ENCODE measurements at regions not wholly inside any gene's neighbourhood (a gene's known extent, or its start where the extent isn't known, plus 50 kb on each side); places are given as distances from the start of the nearest gene placed in this dataset.
A peak's percentile ranks its signal among the peaks of the same experiment; 100 is the strongest.

DNA sequence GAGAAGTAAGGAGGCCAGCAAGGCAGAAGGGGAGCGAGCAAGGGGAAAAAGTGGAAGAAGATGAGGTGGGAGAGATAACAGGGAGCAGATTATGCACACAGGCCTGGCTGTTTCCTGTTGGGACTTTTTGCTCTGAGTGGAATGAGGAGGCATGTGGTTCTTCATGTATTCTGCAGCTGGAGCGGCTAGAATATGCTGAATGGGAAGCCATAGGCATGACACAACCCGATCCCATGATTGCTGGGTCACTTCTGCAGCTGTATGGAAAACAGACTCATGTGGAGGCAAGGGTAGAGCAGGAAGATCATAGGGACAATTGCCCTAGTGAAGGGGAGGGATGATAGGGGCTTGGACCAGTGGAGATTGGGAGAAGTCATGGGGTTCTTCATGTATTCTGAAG, 206.0 kb upstream of the SUCLG2 start:
- no peak for DNase-seq
- no peak for ATAC-seq
- intact Hi-C loops (cut with micrococcal nuclease) = no loop called here

DNA sequence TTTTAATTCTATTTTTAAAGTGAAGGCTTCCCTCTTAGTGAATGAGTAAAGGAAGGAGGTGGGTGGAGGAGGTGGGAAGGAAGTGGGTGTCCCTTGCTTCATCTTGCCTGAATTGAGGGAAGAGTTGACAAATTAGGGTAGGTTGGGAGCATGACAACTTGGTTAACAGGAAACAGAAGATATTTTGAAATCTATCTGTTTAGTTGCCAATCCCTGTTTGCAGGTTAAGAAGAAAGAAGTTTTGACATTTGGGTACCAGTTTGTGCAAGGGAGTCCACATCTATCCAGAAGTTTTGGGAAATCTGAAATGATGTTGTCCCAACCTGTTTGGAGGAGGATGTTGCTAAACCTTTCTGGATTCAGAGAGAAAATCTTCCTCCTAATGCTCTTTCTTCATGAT, 204.1 kb upstream of the SUCLG2 start:
- DNase-seq (no peak), ATAC-seq (no peak)
- intact Hi-C loops (cut with micrococcal nuclease) = no loop called here

DNA sequence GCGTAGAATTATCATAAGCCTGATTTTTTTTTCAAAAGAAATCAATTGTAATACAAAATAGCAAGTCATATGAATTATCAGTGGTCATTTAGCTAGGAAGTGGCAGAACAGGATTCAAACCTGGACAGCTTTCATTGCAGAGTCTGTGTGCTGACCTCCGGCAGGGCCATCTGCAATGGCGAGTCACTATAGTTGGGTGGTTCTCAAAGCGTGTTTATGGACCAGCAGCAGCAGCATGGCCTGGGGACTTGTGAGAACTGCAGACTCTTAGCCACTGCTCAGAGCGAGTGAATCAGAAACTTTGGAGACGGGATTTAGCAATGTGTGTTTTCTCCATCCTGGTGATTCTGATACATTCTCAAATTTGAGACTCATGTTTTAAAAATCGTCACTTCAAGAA, 202.3 kb upstream of the SUCLG2 start:
- intact Hi-C loops (cut with micrococcal nuclease) = no loop called here
- ATAC-seq (no peak), DNase-seq (no peak)

DNA sequence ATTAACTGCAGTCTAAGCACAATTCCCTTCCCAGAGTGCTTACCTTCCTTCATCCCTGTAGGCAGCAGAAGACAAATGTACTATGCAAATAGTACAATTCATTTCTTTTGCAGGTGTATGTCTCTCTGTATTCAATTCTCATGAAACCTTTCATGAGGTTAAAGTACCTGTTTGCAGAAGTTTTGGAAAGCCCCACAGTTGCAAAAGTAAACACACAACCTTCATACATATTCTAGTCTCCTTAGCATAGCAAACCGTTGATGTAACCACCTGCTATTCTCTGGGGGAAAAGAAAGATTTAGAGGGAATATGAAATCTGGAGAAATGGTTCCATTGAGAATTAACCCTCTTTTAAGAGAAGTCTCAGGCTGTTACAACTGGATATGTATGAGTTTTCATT, 200.3 kb upstream of the SUCLG2 start:
- intact Hi-C loops (cut with micrococcal nuclease) = no loop called here
- no peak for DNase-seq
- no peak for ATAC-seq

DNA sequence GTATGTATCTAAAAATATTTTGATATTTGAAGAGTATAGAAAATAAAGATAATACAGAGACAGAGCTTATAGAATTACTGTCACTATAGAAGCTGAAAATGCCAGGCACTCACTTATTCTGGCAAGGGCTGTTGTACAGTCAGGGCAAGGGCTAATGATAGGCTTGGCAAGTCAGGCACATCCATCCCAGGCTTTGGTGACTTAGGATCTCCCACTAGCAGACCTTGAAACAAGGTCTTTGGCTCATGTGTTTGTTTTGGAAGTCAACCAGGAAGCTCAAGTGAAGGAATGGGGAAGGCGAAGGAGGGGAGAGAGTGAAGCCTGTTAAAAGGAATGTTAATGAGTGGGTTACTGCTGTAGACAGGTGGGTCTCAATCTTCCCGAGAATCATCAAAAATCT, 199.1 kb upstream of the SUCLG2 start:
- ATAC-seq = no peak
- intact Hi-C loops (cut with micrococcal nuclease) = no loop called here
- DNase-seq = no peak

DNA sequence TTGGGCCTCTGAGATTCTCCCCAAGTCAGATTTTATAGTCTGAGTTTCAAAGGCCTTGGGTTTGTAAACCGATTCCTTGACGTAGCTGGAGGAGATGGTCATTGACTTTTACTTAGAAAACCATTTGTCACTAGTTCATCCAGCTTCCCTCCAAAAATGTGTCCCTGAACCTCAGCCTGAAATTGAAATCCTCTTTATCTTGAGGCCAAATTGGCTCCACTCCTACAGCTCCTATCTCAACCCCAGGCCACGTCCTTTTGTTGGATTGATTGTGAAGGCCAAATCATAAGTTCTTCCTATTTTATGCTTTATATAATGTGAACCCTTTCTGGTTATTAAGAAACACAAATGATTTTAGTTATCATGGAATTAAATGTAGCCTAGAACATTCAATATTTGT, 193.9 kb upstream of the SUCLG2 start:
- no peak for DNase-seq
- ATAC-seq = no peak
- intact Hi-C loops (cut with micrococcal nuclease) = no loop called here

DNA sequence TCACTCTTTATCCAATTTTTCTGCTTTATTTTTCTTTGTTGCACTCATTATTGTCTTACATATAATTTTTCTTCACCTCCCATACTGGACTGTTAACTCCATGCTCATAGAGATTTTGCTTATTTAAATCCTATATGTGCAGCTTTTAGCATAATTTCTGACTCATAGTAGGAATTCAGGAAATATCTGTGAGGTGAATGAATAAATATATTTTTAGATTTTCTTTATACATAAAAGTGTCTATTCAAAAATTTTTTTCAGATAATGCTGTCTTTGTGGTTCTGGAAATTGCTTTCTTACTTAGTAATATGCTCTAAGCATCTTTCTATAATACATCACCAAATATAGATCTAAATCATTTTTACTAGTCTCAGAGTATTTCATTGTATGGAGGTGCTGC, 191.8 kb upstream of the SUCLG2 start:
- no peak for DNase-seq
- intact Hi-C loops (cut with micrococcal nuclease) = no loop called here
- no peak for ATAC-seq

DNA sequence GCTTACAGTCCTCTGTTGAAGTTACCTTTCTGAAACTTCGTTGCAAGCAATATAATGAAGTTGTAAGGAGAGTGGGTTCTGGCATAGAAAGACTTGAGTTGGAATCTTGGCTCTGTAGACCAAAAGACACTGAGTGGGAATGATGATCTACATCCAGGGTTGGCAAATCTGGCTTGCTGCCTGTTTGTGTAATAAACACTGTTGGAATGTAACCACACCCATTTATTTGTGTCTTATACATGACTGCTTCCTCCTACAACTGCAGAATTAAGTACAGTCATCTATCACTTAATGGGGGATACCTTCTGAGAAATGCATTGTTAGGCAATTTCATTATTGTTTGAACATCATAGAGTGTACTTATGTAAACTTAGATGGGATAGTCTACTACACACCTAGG, 178.4 kb upstream of the SUCLG2 start:
- intact Hi-C loops (cut with micrococcal nuclease) = no loop called here
- no peak for ATAC-seq
- no peak for DNase-seq

DNA sequence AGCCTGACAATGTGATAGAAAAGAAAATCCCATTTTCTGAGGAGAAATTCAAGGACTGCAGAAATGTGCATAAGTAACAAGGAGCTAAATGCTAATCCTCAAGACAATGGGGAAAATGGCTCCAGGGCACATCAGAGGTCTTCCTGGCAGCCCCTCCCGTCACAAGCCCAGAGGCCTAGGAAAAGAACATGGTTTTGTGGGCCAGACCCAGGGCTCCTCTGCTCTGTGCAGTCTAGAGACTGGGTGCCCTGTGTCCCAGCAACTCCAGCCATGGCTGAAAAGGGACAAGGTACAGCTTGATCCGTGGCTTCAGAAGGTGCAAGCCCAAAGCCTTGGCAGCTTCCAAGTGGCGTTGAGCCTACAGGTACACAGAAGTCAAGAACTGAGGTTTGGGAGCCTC, 176.8 kb upstream of the SUCLG2 start:
- intact Hi-C loops (cut with micrococcal nuclease) = no loop called here
- DNase-seq = no peak
- ATAC-seq = no peak

DNA sequence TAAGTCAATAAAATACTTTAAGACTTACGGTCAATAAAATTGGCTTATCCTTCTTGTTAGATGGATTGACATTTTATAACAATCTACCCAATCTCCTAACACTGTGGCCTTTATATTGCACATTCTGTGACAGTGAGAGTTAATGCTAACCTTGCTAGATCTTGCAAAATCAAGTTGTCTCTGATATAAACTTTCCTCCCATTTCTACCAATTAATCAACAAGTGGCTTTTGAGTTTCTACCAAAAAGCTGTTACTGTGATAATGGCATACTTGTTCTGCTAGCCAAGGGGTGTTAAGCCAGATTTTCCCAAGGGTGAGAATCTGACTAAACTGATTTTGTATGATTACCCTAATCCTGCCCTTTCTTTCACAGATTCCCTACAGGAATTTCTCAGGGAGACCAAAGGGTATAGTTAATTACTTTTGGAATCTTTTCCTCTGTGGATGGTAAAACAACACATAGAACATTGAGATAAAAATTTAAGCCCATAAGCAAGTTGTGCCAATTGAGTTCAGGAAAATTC, 174.1 kb upstream of the SUCLG2 start:
- intact Hi-C loops (cut with micrococcal nuclease) = no loop called here
- DNase-seq (no peak), ATAC-seq (no peak)

DNA sequence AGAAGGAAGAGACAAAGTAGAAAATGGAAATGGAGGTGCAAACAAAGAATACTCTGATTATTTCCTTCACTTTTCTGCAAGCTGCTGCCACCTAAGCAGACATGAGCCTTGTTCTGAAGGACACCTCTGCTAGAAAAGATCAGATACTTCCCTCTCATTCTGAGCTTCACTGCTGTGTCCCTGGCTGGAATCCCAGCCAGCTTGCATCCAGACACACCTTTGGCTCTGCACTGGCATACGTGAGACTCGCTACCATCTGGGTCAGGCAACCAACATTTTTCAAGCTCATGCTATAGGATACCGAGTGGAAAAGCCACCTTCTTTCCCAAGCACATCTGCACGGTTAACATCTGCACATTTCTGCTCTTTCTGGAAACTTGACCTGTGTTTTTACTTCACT, 166.7 kb upstream of the SUCLG2 start:
- intact Hi-C loops (cut with micrococcal nuclease) = no loop called here
- DNase-seq (no peak), ATAC-seq (no peak)

DNA sequence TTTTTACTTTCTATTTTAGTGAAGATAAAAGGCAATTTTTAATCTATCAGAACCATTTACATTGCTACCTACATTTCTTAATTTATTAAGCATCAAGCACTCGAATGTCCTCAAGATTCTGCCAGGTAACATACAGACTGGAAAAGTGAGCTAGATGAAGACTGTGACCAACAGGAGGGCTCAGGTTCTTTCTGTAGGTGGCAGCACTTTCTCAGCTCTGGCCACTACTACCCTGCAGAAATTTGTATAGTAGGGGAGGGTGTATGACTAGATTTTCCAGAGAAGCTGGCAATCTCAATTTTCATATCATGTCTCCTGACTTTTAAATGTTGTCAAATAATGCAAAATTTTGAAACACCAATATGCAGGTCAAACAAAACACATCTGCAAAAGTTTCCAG, 165.0 kb upstream of the SUCLG2 start:
- no peak for DNase-seq
- intact Hi-C loops (cut with micrococcal nuclease) = no loop called here
- ATAC-seq = no peak

DNA sequence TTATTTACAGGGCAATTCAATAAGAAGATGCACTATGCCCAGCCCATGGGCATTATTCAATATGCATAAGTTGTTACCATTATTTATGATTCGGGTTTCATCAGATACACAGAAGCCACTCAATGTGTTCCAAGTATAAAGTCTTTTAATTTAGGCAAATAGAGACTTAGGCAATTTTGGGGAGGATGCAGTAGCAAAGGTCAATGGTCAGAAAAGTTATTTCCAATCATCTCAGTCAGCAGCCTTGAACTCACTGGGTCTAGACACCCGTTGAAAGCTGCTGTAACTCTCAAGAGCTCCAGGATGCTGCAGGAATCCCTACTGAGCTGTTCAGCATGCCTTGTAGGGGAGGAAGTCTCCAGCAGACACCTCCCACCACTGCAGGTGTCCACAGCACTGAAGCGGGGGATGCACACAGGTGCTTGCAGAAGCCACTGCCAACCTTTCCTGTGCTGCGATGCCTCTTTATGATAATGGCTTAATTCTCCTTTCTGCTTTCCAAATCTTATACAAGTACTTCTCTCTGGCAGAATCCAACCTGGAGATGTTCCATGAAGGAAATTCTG, 155.0 kb upstream of the SUCLG2 start:
- intact Hi-C loops (cut with micrococcal nuclease) = no loop called here
- DNase-seq = no peak
- ATAC-seq = no peak

DNA sequence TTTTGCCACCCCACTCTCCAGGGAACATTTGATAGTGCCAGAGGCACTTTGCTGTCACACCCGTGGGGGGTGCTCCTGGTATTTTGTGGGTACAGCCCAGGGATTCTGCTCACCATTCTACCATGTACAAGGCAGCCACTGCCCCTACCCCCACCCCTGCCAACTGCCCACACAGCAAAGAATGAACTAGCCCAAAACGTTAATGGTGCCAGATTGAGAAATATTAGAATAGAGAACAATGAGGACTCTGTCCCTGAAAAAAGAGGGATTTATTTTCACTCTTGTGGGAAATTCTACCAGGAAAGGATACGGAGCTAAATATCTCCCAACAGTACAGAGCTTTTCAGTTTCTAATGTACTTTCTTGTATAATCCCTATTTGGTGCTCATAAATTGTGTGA, 154.5 kb upstream of the SUCLG2 start:
- intact Hi-C loops (cut with micrococcal nuclease) = no loop called here
- DNase-seq = no peak
- ATAC-seq = no peak

DNA sequence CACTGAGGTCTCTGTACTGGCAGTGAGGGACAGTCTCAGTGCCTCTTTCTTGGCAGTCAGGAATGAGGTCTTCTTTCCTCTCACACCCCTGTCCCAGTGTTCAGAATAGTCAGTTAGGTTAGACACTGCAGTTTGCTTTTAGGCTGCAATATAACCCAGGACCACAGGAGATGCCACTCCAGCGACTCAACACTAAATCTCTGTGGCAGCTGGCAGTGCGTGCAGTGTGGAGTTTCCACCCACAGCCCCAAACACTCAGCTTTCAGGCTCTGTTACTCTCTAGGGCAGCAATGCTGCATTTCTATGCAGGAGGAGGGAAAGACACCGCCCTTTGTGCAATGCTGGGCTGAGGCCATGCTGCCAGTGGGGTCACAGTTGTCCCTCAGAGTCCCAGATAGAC, 150.2 kb upstream of the SUCLG2 start:
- DNase-seq (no peak), ATAC-seq (no peak)
- intact Hi-C loops (cut with micrococcal nuclease) = no loop called here

DNA sequence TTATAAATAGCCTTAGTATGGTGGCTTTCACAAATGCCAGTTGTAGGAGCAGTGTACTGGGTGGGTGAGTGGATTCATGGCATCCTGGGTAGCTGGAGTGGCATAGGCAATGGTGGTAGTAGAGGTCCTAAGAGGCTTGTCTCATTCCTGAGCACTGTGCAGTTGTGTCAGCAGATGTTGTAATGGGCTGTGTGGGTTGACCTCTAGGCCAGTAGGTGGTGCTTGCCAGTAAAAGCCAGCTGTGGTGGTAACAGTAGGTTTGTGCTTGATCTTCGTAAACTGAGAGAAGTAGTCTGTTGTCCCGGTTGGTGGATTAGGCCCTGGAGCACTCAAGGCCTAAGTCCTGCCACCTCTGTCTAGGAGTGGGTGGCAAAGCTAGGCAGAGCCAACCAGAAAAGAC, 149.7 kb upstream of the SUCLG2 start:
- DNase-seq = no peak
- intact Hi-C loops (cut with micrococcal nuclease) = no loop called here

DNA sequence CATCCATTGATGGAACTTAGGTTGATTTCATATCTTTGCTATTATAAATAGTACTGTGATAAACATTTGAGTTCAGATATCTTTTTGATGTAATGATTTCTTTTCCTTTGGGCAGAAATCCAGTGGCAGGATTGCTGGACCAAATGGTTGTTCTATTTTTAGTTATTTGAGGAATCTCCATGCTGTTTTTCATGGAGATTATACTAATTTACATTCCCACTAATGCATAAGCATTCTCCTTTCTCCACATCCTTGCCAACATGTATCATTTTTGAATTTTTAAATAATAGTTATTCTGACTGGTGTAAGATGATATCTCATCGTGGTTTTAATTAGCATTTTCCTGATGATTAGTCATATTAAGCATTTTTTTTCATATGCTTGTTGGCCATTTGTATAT, 144.0 kb upstream of the SUCLG2 start:
- intact Hi-C loops (cut with micrococcal nuclease) = no loop called here
- DNase-seq (no peak), ATAC-seq (no peak)

More for the DNA sequence above, 149.7 kb upstream of the SUCLG2 start:
- no peak for ATAC-seq

DNA sequence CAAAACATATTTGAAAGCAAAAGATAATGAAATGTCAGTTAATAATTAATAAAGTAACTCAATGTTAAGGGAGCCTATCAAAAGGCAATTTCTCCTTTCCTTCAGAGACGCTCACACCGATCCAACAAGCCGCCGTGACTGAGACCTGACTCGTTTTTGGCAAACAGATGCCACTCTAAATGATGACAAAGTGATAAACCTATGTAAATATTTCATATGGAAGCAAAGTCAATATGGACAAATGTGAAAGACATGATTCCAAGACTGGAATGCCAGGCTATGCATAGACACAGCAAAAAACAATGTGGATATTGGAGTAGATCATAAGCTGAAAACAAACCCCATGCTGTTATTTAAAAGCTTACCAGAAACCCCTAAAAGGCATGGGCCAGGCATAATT, 137.2 kb upstream of the SUCLG2 start:
- ATAC-seq (no peak), DNase-seq (no peak)
- intact Hi-C loops (cut with micrococcal nuclease) = loop anchor here (5.0 kb wide), 1 partner anchor 409 kb away; no protein-coding TSS in a partner anchor

DNA sequence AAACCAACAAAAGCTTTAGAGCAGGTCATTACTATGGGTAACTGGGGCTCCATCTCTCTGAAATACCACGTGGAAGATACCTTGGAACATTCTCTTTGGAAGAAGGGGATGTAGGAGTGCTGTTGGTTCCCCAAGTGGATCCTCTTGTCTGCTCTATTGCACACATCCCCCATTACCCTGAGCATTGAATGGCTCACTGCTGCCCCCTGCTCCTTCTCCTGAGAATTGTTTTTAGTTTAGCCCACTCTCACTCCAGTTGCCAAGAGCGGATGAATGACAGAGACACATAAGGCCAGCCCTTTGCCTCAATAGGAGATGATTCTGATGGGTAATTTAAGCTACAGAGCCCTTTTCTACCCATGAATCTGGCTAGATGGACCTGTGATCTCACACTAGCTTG, 135.6 kb upstream of the SUCLG2 start:
- ATAC-seq (peak; percentile 51), DNase-seq (no peak)
- intact Hi-C loops (cut with micrococcal nuclease) = loop anchor here (5.0 kb wide), 1 partner anchor 408 kb away; no protein-coding TSS in a partner anchor

DNA sequence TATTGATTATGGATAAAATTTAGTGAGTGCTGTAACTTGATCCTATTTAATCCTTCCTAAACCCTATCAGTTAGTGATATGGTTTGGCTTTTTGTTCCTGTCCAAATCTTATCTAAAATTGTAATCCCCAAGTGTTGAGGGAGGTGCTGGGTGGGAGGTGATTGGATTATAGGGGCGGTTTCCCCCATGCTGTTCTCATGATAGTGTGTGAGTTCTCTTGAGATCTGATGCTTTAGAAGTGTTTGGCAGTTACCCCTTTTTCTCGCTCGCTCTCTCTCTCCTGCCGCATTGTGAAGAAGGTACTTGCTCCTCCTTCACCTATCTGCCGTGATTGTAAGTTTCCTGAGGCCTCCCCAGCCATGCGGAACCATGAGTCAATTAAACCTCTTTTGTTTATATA, 134.0 kb upstream of the SUCLG2 start:
- ATAC-seq (no peak), DNase-seq (no peak)
- intact Hi-C loops (cut with micrococcal nuclease) = no loop called here

DNA sequence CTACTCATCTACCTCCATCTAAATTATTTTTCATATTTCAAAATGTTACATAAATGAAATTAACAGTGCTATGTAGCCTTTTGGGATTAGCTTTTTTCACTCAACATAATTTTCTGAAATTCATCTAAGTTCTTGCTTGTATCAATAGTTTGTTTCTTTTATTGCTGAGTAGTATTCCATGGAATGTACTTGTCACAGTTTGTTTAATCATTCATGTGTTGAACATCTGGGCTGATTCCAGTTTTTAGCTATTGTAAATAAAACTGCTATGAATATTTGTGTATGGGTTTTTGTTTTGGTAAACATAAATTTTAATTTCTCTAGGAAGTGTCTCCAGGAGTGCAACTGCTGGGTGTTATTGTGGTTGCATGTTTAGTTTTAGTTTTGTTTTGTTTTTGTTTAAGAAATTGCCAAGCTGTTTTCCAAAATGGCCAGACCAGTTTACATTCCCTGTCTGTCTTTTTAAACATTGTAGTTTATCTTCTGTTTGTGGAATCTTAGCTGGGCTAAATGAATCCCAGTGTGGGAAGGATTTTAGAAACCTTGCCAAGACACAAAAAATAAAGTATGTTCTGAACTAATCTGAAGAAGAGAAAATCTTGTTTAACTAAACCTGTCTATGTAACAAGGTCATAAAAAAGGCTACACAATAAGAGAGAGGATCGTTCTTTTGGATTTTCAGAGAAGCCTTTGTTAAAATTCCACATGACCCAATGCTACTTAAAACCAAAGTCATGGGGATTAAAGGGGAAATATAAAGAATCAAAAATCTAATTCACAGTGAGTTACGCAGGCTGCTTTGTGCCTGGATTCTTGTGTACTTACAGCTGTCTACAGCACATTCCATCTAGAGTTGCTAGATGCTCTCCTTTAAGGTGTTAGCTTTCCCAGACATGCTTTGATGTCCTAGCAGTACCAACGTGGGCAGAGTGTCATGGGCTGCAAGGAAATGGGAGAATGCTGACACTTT, 129.2 kb upstream of the SUCLG2 start:
- ATAC-seq = no peak
- intact Hi-C loops (cut with micrococcal nuclease) = no loop called here
- no peak for DNase-seq

Measured in left ventricle myocardium superior (tissue), 1 donor.